ENCODE measurements at regions not wholly inside any gene's neighbourhood (a gene's known extent, or its start where the extent isn't known, plus 50 kb on each side); places are given as distances from the start of the nearest gene placed in this dataset.

DNA sequence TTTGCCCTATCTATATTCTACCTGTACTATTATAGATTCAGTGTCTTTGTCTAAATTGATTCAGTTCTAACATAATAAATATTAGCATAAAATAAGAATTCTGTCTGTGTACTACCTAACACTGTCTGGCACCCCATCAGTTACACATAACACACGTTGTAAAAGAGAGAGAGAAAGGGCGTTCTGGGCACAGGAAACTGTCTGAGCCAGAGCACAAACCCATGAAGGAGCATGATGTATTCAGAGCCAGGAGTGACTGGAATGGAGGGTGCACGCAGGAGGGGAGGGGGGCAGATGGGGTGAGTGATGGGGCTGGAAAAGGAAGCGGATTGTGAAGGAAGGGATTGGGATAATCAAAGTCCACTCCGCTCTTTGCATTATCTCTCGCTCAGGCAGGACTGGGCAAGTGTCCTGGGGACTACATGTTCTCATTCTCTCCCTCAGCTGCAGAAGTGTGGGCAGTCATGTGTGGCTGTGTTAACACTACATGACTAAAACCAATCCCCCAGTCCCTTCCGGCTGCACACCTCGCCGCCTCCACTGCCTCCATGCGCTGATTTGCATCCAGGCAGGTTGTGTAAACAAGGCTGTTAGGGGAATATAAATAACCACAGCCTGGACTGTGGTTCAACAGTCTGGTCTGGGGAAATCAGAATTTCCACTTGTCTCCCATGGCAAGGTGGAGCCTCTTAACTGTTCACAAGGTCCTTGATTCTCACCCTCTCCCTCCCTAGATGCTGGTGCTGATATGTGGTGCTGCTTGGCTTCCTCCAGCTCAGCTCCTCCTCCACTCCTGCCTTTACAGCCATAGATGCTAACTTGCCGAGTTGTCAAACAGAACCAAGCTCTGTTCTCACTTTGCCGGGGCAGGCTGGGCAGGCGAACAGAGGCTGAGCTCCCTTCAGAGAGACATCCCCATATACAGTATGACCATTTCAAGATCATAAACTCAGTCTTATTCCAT is 367.5 kb upstream of the BRINP1 start:
- TF ChIP-seq POLR2A (IDR thresholded peaks at IDR 0.05): no peak
- TF ChIP-seq POLR2AphosphoS5 (IDR thresholded peaks at IDR 0.05; ENCODE audit: insufficient read depth in 1 of 2, low read depth in 1 of 2): no peak
